Body of pancreas (tissue), 4 donors: ENCODE measurements at regions not wholly inside any gene's neighbourhood (a gene's known extent, or its start where the extent isn't known, plus 50 kb on each side); places are given as distances from the start of the nearest gene placed in this dataset.

Experiments
- ATAC-seq: fragments of 150-250 bp; one replicate; pipeline ENCODE4 v1.9.1; 2016
- DNase-seq, 4 donors: peaks; one replicate each; pipeline ENCODE4 v3.0.0-alpha.2; 2019
- H3K27ac ChIP-seq, 4 donors: fragments of 200-600 bp; sonication (generic); 1 replicate in 3 of 4; 2 replicates in 1 of 4; pipeline versions ENCODE4 v1.5.1 to v1.6.1; 2016 to 2019; ENCODE audit warnings: mild to moderate bottlenecking in 1 of 4, mixed read lengths in 1 of 4, moderate library complexity in 1 of 4
- H3K27me3 ChIP-seq, 2 donors: fragments of 200-600 bp; sonication (generic); one replicate each; pipeline ENCODE4 v1.6.0; 2016; ENCODE audit warnings: mild to moderate bottlenecking in 1 of 2
- H3K36me3 ChIP-seq, 2 donors: fragments of 200-600 bp; sonication (generic); replicated peaks in 1 of 2; 2 replicates each; pipeline ENCODE4 v1.5.1; 2016; ENCODE audit warnings: low read depth in 2 of 2; ENCODE audit not compliant: insufficient read depth in 1 of 2
- H3K4me1 ChIP-seq: fragments of 200-600 bp; sonication (generic); one replicate; pipeline ENCODE4 v1.6.0; 2016
- H3K4me3 ChIP-seq, 2 donors: fragments of 200-600 bp; sonication (generic); 1 replicate in 1 of 2; 2 replicates in 1 of 2; pipeline ENCODE4 v1.5.1; 2016 to 2019
- H3K9me3 ChIP-seq, 3 donors: fragments of 200-600 bp; sonication (generic); 1 replicate in 2 of 3; 2 replicates in 1 of 3; pipeline ENCODE4 v1.5.1; 2016
- CTCF ChIP-seq, 7 experiments: fragments of 450-650 bp in 4 of 7; fragments of 200-600 bp in 3 of 7; sonication (generic) in 3 of 7; IDR thresholded peaks; one replicate each; pipeline ENCODE4 v1.5.1; 2016 to 2019; ENCODE audit warnings: antibody characterized with exemption in 7 of 7
- POLR2A ChIP-seq, 3 donors: fragments of 450-650 bp; IDR thresholded peaks; one replicate each; pipeline ENCODE4 v1.6.1; 2016; ENCODE audit warnings: antibody characterized with exemption in 3 of 3, mild to moderate bottlenecking in 2 of 3
- WGBS, 2 donors: methylation state at CpG; one replicate each; pipeline ENCODE4 v1.1.5; 2017; 5-methylcytosine and 5-hydroxymethylcytosine counted together
- intact Hi-C: fragments of 100-400 bp; cut with DNase I; formaldehyde crosslinking; loops from one replicate; pipeline ENCODE4 v1.15.1; 2023

GRCh38 chr1:201589186-201589585 is 50.3 kb downstream of the NAV1 start:
- intact Hi-C loops: no loop called here
- Histone ChIP-seq H3K27ac (no peak overlapping the region), H3K27me3 (no peaks in the 10 kb centered on the region), H3K4me1 (no peaks in the 10 kb centered on the region), H3K4me3 (no peak overlapping the region), H3K9me3 (no peaks in the 10 kb centered on the region), H3K36me3 (no peaks in the 10 kb centered on the region)
- no peak for TF ChIP-seq POLR2A (IDR thresholded peaks at IDR 0.05)
- no peak for TF ChIP-seq CTCF (IDR thresholded peaks at IDR 0.05)
- DNase-seq (no peak), ATAC-seq (no peak)
- 78 to 82% methylated on average over 3 of the region's 3 CpGs for WGBS, 2 donors

GRCh38 chr1:201590474-201590873 is 51.5 kb downstream of the NAV1 start:
- Histone ChIP-seq H3K9me3 (no peaks in the 10 kb centered on the region), H3K27me3 (no peaks in the 10 kb centered on the region), H3K4me1 (no peaks in the 10 kb centered on the region), H3K36me3 (no peaks in the 10 kb centered on the region), H3K4me3 (no peak overlapping the region), H3K27ac (no peak overlapping the region)
- TF ChIP-seq CTCF (IDR thresholded peaks at IDR 0.05) (no peak), POLR2A (IDR thresholded peaks at IDR 0.05) (no peak)
- ATAC-seq (no peak), DNase-seq (no peak)
- intact Hi-C loops: no loop called here
- WGBS, 2 donors: 84 to 88% methylated on average over 10 of the region's 10 CpGs

GRCh38 chr1:201591348-201591747 is 52.4 kb downstream of the NAV1 start:
- no peak for ATAC-seq
- intact Hi-C loops: no loop called here
- no peaks in the 10 kb centered on the region for H3K4me1 ChIP-seq

GRCh38 chr1:201591981-201592380 is 53.1 kb downstream of the NAV1 start:
- no peak overlapping the region for H3K4me3 ChIP-seq
- DNase-seq (no peak), ATAC-seq (no peak)
- peaks cover 3% of the 10 kb centered on the region for H3K4me1 ChIP-seq
- 90 to 92% methylated on average over 2 to 3 of the region's 3 CpGs for WGBS, 2 donors
- H3K27ac ChIP-seq: no peak overlapping the region
- H3K9me3 ChIP-seq: no peaks in the 10 kb centered on the region
- no peaks in the 10 kb centered on the region for H3K36me3 ChIP-seq
- intact Hi-C loops: no loop called here
- TF ChIP-seq CTCF (IDR thresholded peaks at IDR 0.05): no peak
- TF ChIP-seq POLR2A (IDR thresholded peaks at IDR 0.05): no peak
- H3K27me3 ChIP-seq: no peaks in the 10 kb centered on the region

More at GRCh38 chr1:201591348-201591747, 52.4 kb downstream of the NAV1 start:
- no peaks in the 10 kb centered on the region for H3K36me3 ChIP-seq
- TF ChIP-seq CTCF (IDR thresholded peaks at IDR 0.05) (no peak), POLR2A (IDR thresholded peaks at IDR 0.05) (no peak)
- H3K9me3 ChIP-seq: no peaks in the 10 kb centered on the region
- DNase-seq: no peak
- 60 to 78% methylated on average over 2 of the region's 2 CpGs for WGBS, 2 donors
- H3K27me3 ChIP-seq: no peaks in the 10 kb centered on the region
- no peak overlapping the region for H3K27ac ChIP-seq
- H3K4me3 ChIP-seq: no peak overlapping the region

GRCh38 chr1:201593200-201593921 is 54.4 kb downstream of the NAV1 start:
- Histone ChIP-seq H3K4me1 (peaks cover 16% of the 10 kb centered on the region), H3K27me3 (no peaks in the 10 kb centered on the region), H3K27ac (no peak overlapping the region), H3K4me3 (no peak overlapping the region), H3K9me3 (no peaks in the 10 kb centered on the region), H3K36me3 (no peaks in the 10 kb centered on the region)
- TF ChIP-seq CTCF (IDR thresholded peaks at IDR 0.05) (no peak), POLR2A (IDR thresholded peaks at IDR 0.05) (no peak)
- intact Hi-C loops: no loop called here
- 74 to 75% methylated on average over 7 of the region's 7 CpGs for WGBS, 2 donors
- DNase-seq: peak in 3 of 4 donors; percentile 34 to 69 (median 39)
- ATAC-seq: no peak
